HEK293 (cell line): ENCODE measurements at regions not wholly inside any gene's neighbourhood (a gene's known extent, or its start where the extent isn't known, plus 50 kb on each side); places are given as distances from the start of the nearest gene placed in this dataset.

Experiments
- CTCF ChIA-PET: fragments of 350-600 bp; formaldehyde crosslinking; extraction: SDS; loops from one replicate; lab custom pipeline; 2021; ENCODE audit warnings: antibody characterized with exemption; lab: Yijun Ruan, JAX
- POLR2A ChIA-PET: fragments of 300-600 bp; formaldehyde crosslinking; extraction: SDS; loops from one replicate; lab custom pipeline; 2020; ENCODE audit warnings: antibody characterized with exemption, inconsistent platforms; lab: Yijun Ruan, JAX
- H3K27ac ChIP-seq: fragments of 200-500 bp; sonication (Bioruptor generic); 2 replicates; pipeline ENCODE4 v1.5.1; 2014; ENCODE audit warnings: low read depth, low read length, control low read depth, inconsistent platforms; ENCODE audit errors: extremely low read depth
- H3K36me3 ChIP-seq, 2 experiments: fragments of 200-500 bp in 1 of 2; sonication (Bioruptor generic) in 1 of 2; 1 replicate in 1 of 2; 2 replicates in 1 of 2; pipeline ENCODE4 v1.5.1; 2014 to 2017; ENCODE audit warnings: inconsistent platforms in 2 of 2, low read length in 2 of 2; ENCODE audit not compliant: control insufficient read depth in 2 of 2, insufficient read depth in 1 of 2
- H3K4me1 ChIP-seq: fragments of 200-500 bp; sonication (Bioruptor generic); 2 replicates; pipeline ENCODE4 v1.5.1; 2014; ENCODE audit warnings: mild to moderate bottlenecking, low read length, inconsistent platforms; ENCODE audit not compliant: control insufficient read depth, insufficient read depth
- H3K4me3 ChIP-seq: 2 replicates; pipeline ENCODE4 v1.5.1; 2011; ENCODE audit warnings: low read depth, mild to moderate bottlenecking, control low read depth, low read length, moderate library complexity
- H3K9me3 ChIP-seq: fragments of 200-500 bp; sonication (Bioruptor generic); 2 replicates; pipeline ENCODE4 v1.5.1; 2014; ENCODE audit warnings: low read depth, low read length, inconsistent platforms; ENCODE audit not compliant: control insufficient read depth, insufficient read depth
- BCL11A ChIP-seq: fragments of 450-650 bp; formaldehyde crosslinking; IDR thresholded peaks from 2 replicates; pipeline ENCODE4 v1.5.1; 2016; ENCODE audit warnings: low read depth, missing biosample characterization, missing genetic modification characterization
- BCL11B ChIP-seq: fragments of 450-650 bp; formaldehyde crosslinking; IDR thresholded peaks from 2 replicates; pipeline ENCODE4 v1.5.1; 2016; ENCODE audit warnings: low read depth, missing biosample characterization, missing genetic modification characterization
- FEZF1 ChIP-seq: fragments of 450-650 bp; formaldehyde crosslinking; IDR thresholded peaks from 2 replicates; pipeline ENCODE4 v1.5.1; 2016; ENCODE audit warnings: missing biosample characterization, missing genetic modification characterization
- GLIS2 ChIP-seq: fragments of 450-650 bp; formaldehyde crosslinking; IDR thresholded peaks from 2 replicates; pipeline ENCODE4 v1.5.1; 2016; ENCODE audit warnings: missing biosample characterization, missing genetic modification characterization
- HOXD13 ChIP-seq: sonication (generic); formaldehyde crosslinking; IDR thresholded peaks from 2 replicates; pipeline ENCODE4 v1.8.0; 2022; ENCODE audit warnings: missing genetic modification reagents, borderline replicate concordance
- IKZF3 ChIP-seq: fragments of 450-650 bp; IDR thresholded peaks from 2 replicates; pipeline ENCODE4 v1.5.0; 2018; ENCODE audit warnings: missing biosample characterization, mild to moderate bottlenecking, missing genetic modification characterization, moderate library complexity
- KLF16 ChIP-seq: fragments of 450-650 bp; formaldehyde crosslinking; IDR thresholded peaks from 2 replicates; pipeline ENCODE4 v1.5.1; 2017; ENCODE audit warnings: missing biosample characterization, missing genetic modification characterization
- MYNN ChIP-seq: fragments of 450-650 bp; formaldehyde crosslinking; IDR thresholded peaks from 2 replicates; pipeline ENCODE4 v1.5.1; 2016; ENCODE audit warnings: missing biosample characterization, missing genetic modification characterization, borderline replicate concordance
- SALL2 ChIP-seq: fragments of 450-650 bp; formaldehyde crosslinking; IDR thresholded peaks from 2 replicates; pipeline ENCODE4 v1.5.0; 2017; ENCODE audit warnings: missing biosample characterization, mild to moderate bottlenecking, missing genetic modification characterization, borderline replicate concordance
- ZBTB20 ChIP-seq: fragments of 450-650 bp; formaldehyde crosslinking; IDR thresholded peaks from 2 replicates; pipeline ENCODE4 v1.5.1; 2016; ENCODE audit warnings: missing biosample characterization, missing genetic modification characterization
- ZNF140 ChIP-seq: fragments of 450-650 bp; formaldehyde crosslinking; IDR thresholded peaks from 2 replicates; pipeline ENCODE4 v1.5.1; 2016; ENCODE audit warnings: missing biosample characterization, missing genetic modification characterization
- ZNF211 ChIP-seq: fragments of 450-650 bp; formaldehyde crosslinking; IDR thresholded peaks from 2 replicates; pipeline ENCODE4 v1.5.1; 2016; ENCODE audit warnings: low read depth, missing biosample characterization, missing genetic modification characterization
- ZNF23 ChIP-seq: fragments of 450-650 bp; formaldehyde crosslinking; IDR thresholded peaks from 2 replicates; pipeline ENCODE4 v1.5.1; 2016; ENCODE audit warnings: missing biosample characterization, missing genetic modification characterization, borderline replicate concordance
- ZNF324 ChIP-seq: fragments of 450-650 bp; formaldehyde crosslinking; IDR thresholded peaks from 2 replicates; pipeline ENCODE4 v1.5.1; 2016; ENCODE audit warnings: missing biosample characterization, missing genetic modification characterization
- ZNF473 ChIP-seq: fragments of 450-650 bp; formaldehyde crosslinking; IDR thresholded peaks from 2 replicates; pipeline ENCODE4 v1.5.1; 2017; ENCODE audit warnings: missing biosample characterization, missing genetic modification characterization
- ZNF514 ChIP-seq: fragments of 450-650 bp; formaldehyde crosslinking; IDR thresholded peaks from 2 replicates; pipeline ENCODE4 v1.5.1; 2016; ENCODE audit warnings: missing biosample characterization, missing genetic modification characterization
- ZNF623 ChIP-seq: fragments of 450-650 bp; formaldehyde crosslinking; IDR thresholded peaks from 2 replicates; pipeline ENCODE4 v1.5.1; 2016; ENCODE audit warnings: missing biosample characterization, missing genetic modification characterization
- ZNF626 ChIP-seq: fragments of 450-650 bp; sonication (Bioruptor Pico); formaldehyde crosslinking; IDR thresholded peaks from 2 replicates; pipeline ENCODE4 v1.5.1; 2018; ENCODE audit warnings: missing biosample characterization, missing genetic modification characterization, inconsistent platforms
- ZNF777 ChIP-seq: fragments of 450-650 bp; formaldehyde crosslinking; IDR thresholded peaks from 2 replicates; pipeline ENCODE4 v1.5.1; 2017; ENCODE audit warnings: missing biosample characterization, missing genetic modification characterization, borderline replicate concordance
- ZNF791 ChIP-seq: fragments of 450-650 bp; formaldehyde crosslinking; IDR thresholded peaks from 2 replicates; pipeline ENCODE4 v1.5.1; 2016; ENCODE audit warnings: missing biosample characterization, missing genetic modification characterization
- ZNF837 ChIP-seq: fragments of 450-650 bp; formaldehyde crosslinking; IDR thresholded peaks from 2 replicates; pipeline ENCODE4 v1.5.1; 2016; ENCODE audit warnings: missing biosample characterization, missing genetic modification characterization
- TF ChIP-seq, protein P1 (sequence below): fragments of 450-650 bp; IDR thresholded peaks from 2 replicates; pipeline ENCODE4 v1.5.1; 2018; ENCODE audit warnings: missing biosample characterization, mild to moderate bottlenecking, missing genetic modification characterization
- TF ChIP-seq, protein P2 (sequence below): sonication (generic); formaldehyde crosslinking; IDR thresholded peaks from 2 replicates; pipeline ENCODE4 v1.8.1; 2022; ENCODE audit warnings: mild to moderate bottlenecking, moderate library complexity, missing genetic modification reagents
- TF ChIP-seq, protein P3 (sequence below): fragments of 450-650 bp; formaldehyde crosslinking; IDR thresholded peaks from 2 replicates; pipeline ENCODE4 v1.5.1; 2016; ENCODE audit warnings: missing biosample characterization, missing genetic modification characterization
- TF ChIP-seq, protein P4 (sequence below): fragments of 450-650 bp; formaldehyde crosslinking; IDR thresholded peaks from 2 replicates; pipeline ENCODE4 v1.5.1; 2016; ENCODE audit warnings: missing biosample characterization, missing genetic modification characterization
- TF ChIP-seq, protein P5 (sequence below): fragments of 450-650 bp; formaldehyde crosslinking; IDR thresholded peaks from 2 replicates; pipeline ENCODE4 v1.5.1; 2016; ENCODE audit warnings: missing biosample characterization, missing genetic modification characterization
- TF ChIP-seq, protein P6 (sequence below): fragments of 450-650 bp; formaldehyde crosslinking; IDR thresholded peaks from 2 replicates; pipeline ENCODE4 v1.5.1; 2017; ENCODE audit warnings: missing biosample characterization, missing genetic modification characterization

DNA sequence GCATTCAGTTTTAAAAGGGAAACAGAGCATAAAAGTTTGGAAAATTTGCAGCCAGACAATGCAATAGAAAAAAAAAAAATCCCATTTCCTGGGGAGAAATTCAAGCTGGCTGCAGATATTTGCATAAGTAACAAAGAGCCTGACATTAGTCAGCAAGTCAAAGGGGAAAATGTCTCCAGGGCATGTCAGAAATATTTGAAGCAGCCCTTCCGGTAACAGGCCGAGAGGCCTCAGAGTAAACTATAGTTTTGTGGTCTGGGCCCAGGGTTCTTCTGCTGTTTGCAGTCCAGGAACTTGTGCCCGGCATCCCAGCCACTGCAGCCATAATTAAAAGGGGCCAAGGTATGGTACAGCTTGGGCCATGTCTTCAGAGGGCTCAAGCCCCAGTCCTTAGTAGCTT, 411.6 kb upstream of the BCHE start (continued):
- TF ChIP-seq BCL11B (tag by site-specific recombination) = no peak
- TF ChIP-seq ZNF473 (tag by site-specific recombination) = no peak
- TF ChIP-seq ZNF211 (tag by site-specific recombination) = no peak
- TF ChIP-seq ZBTB20 (tag by site-specific recombination) = no peak
- no peak for TF ChIP-seq ZNF837
- TF ChIP-seq, all 188 proteins: peak for 0

DNA sequence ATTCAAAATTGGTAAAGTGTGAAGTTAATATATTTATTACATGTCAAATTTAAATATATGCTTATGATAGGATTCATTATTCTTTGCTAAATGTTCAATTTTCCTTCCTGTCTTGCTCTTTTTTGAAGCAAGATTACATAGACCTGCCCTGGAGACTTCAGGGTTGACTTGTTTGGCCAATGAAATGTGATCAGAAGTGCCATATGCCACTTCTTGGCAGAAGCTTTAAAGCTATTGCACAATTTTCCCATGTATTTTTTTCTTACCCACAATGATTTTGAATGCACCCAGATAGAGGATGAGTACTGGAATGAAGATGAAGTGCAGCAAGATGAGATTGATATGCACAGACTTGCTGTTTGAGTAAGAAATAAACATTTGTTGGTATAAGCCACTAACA, 406.3 kb upstream of the BCHE start:
- CTCF ChIA-PET = no interaction called here
- no peak overlapping the region for H3K4me3 ChIP-seq
- no peak overlapping the region for H3K27ac ChIP-seq
- no peaks in the 10 kb centered on the region for H3K36me3 ChIP-seq
- H3K9me3 ChIP-seq = no peaks in the 10 kb centered on the region
- TF ChIP-seq, protein P1, sequence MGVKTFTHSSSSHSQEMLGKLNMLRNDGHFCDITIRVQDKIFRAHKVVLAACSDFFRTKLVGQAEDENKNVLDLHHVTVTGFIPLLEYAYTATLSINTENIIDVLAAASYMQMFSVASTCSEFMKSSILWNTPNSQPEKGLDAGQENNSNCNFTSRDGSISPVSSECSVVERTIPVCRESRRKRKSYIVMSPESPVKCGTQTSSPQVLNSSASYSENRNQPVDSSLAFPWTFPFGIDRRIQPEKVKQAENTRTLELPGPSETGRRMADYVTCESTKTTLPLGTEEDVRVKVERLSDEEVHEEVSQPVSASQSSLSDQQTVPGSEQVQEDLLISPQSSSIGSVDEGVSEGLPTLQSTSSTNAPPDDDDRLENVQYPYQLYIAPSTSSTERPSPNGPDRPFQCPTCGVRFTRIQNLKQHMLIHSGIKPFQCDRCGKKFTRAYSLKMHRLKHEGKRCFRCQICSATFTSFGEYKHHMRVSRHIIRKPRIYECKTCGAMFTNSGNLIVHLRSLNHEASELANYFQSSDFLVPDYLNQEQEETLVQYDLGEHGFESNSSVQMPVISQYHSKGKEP (tag by site-specific recombination) = no peak
- TF ChIP-seq ZNF324 (no peak), ZNF626 (tag by site-specific recombination) (no peak), ZNF23 (no peak), GLIS2 (tag by site-specific recombination) (no peak), ZNF140 (tag by site-specific recombination) (no peak), FEZF1 (tag by site-specific recombination) (no peak), KLF16 (tag by site-specific recombination) (no peak), ZNF791 (tag by site-specific recombination) (no peak), BCL11A (tag by site-specific recombination) (no peak), MYNN (tag by site-specific recombination) (no peak), IKZF3 (no peak)
- TF ChIP-seq, protein P2, sequence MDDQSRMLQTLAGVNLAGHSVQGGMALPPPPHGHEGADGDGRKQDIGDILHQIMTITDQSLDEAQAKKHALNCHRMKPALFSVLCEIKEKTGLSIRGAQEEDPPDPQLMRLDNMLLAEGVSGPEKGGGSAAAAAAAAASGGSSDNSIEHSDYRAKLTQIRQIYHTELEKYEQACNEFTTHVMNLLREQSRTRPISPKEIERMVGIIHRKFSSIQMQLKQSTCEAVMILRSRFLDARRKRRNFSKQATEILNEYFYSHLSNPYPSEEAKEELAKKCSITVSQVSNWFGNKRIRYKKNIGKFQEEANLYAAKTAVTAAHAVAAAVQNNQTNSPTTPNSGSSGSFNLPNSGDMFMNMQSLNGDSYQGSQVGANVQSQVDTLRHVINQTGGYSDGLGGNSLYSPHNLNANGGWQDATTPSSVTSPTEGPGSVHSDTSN = no peak
- TF ChIP-seq, protein P3, sequence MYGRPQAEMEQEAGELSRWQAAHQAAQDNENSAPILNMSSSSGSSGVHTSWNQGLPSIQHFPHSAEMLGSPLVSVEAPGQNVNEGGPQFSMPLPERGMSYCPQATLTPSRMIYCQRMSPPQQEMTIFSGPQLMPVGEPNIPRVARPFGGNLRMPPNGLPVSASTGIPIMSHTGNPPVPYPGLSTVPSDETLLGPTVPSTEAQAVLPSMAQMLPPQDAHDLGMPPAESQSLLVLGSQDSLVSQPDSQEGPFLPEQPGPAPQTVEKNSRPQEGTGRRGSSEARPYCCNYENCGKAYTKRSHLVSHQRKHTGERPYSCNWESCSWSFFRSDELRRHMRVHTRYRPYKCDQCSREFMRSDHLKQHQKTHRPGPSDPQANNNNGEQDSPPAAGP (tag by site-specific recombination) = no peak
- TF ChIP-seq, all 188 proteins: peak for 0
- H3K4me1 ChIP-seq = no peaks in the 10 kb centered on the region
- POLR2A ChIA-PET = no interaction called here

DNA sequence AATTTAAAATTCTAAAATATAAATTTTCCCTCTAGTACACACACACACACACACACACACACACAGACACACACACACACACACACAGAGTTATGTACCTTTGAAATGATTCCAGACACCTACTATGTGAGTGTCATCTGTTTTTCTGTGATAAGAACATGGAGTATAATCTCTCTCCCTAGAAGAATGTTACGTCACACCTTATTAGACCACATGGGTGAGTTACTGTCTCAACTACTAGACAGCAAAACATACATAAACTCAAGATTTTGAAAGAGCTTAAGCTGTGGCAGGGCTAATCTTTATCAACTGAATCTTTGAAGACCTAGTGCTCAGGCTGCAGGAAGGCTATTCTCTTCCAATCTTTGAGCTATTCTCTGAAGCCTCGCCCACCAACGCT, 385.9 kb upstream of the BCHE start:
- POLR2A ChIA-PET = no interaction called here
- Histone ChIP-seq H3K27ac (no peak overlapping the region), H3K9me3 (no peaks in the 10 kb centered on the region), H3K36me3 (no peaks in the 10 kb centered on the region), H3K4me3 (no peak overlapping the region), H3K4me1 (no peaks in the 10 kb centered on the region)
- CTCF ChIA-PET = interaction anchor here (0.6 kb wide), 1 partner anchor 447 kb away, joined by 3 read pairs; no protein-coding TSS in a partner anchor
- TF ChIP-seq, protein P4, sequence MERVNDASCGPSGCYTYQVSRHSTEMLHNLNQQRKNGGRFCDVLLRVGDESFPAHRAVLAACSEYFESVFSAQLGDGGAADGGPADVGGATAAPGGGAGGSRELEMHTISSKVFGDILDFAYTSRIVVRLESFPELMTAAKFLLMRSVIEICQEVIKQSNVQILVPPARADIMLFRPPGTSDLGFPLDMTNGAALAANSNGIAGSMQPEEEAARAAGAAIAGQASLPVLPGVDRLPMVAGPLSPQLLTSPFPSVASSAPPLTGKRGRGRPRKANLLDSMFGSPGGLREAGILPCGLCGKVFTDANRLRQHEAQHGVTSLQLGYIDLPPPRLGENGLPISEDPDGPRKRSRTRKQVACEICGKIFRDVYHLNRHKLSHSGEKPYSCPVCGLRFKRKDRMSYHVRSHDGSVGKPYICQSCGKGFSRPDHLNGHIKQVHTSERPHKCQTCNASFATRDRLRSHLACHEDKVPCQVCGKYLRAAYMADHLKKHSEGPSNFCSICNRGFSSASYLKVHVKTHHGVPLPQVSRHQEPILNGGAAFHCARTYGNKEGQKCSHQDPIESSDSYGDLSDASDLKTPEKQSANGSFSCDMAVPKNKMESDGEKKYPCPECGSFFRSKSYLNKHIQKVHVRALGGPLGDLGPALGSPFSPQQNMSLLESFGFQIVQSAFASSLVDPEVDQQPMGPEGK (tag by site-specific recombination) = no peak
- TF ChIP-seq, protein P5, sequence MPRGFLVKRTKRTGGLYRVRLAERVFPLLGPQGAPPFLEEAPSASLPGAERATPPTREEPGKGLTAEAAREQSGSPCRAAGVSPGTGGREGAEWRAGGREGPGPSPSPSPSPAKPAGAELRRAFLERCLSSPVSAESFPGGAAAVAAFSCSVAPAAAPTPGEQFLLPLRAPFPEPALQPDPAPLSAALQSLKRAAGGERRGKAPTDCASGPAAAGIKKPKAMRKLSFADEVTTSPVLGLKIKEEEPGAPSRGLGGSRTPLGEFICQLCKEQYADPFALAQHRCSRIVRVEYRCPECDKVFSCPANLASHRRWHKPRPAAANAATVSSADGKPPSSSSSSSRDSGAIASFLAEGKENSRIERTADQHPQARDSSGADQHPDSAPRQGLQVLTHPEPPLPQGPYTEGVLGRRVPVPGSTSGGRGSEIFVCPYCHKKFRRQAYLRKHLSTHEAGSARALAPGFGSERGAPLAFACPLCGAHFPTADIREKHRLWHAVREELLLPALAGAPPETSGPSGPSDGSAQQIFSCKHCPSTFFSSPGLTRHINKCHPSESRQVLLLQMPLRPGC (tag by site-specific recombination) = no peak
- TF ChIP-seq ZNF211 (tag by site-specific recombination) (no peak), ZNF623 (tag by site-specific recombination) (no peak), ZNF777 (tag by site-specific recombination) (no peak), ZNF514 (tag by site-specific recombination) (no peak), SALL2 (no peak), HOXD13 (no peak)
- TF ChIP-seq, protein P6, sequence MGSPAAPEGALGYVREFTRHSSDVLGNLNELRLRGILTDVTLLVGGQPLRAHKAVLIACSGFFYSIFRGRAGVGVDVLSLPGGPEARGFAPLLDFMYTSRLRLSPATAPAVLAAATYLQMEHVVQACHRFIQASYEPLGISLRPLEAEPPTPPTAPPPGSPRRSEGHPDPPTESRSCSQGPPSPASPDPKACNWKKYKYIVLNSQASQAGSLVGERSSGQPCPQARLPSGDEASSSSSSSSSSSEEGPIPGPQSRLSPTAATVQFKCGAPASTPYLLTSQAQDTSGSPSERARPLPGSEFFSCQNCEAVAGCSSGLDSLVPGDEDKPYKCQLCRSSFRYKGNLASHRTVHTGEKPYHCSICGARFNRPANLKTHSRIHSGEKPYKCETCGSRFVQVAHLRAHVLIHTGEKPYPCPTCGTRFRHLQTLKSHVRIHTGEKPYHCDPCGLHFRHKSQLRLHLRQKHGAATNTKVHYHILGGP (tag by site-specific recombination) = no peak
